Tibial nerve (tissue), 4 donors: ENCODE measurements at regions not wholly inside any gene's neighbourhood (a gene's known extent, or its start where the extent isn't known, plus 50 kb on each side); places are given as distances from the start of the nearest gene placed in this dataset.

Experiments
- DNase-seq, 2 donors: peaks; one replicate each; pipeline ENCODE4 v3.0.0-alpha.2; 2019; ENCODE audit warnings: low spot score in 2 of 2
- H3K27ac ChIP-seq, 4 donors: fragments of 200-600 bp; sonication (generic) in 3 of 4; one replicate each; pipeline ENCODE4 v1.5.1; 2017 to 2019; ENCODE audit warnings: mild to moderate bottlenecking in 1 of 4
- H3K27me3 ChIP-seq, 2 donors: fragments of 200-600 bp; sonication (generic) in 1 of 2; one replicate each; pipeline versions ENCODE4 v1.5.1 to v1.6.0; 2017 to 2019
- H3K36me3 ChIP-seq, 3 donors: fragments of 200-600 bp; sonication (generic); one replicate each; pipeline ENCODE4 v1.5.1; 2018 to 2019
- H3K4me1 ChIP-seq, 4 donors: fragments of 200-600 bp; sonication (generic) in 3 of 4; one replicate each; pipeline ENCODE4 v1.5.1; 2017 to 2019
- H3K4me3 ChIP-seq, 4 donors: fragments of 200-600 bp; sonication (generic) in 3 of 4; one replicate each; pipeline ENCODE4 v1.5.1; 2017 to 2019; ENCODE audit warnings: mild to moderate bottlenecking in 1 of 4, moderate library complexity in 1 of 4
- H3K9me3 ChIP-seq, 4 donors: fragments of 200-600 bp; sonication (generic) in 3 of 4; one replicate each; pipeline ENCODE4 v1.5.1; 2017 to 2019
- CTCF ChIP-seq, 5 experiments: fragments of 200-600 bp in 3 of 5; fragments of 450-650 bp in 2 of 5; sonication (generic) in 3 of 5; IDR thresholded peaks; one replicate each; pipeline ENCODE4 v1.5.1; 2016 to 2019; ENCODE audit warnings: antibody characterized with exemption in 5 of 5, mild to moderate bottlenecking in 3 of 5, moderate library complexity in 2 of 5
- EP300 ChIP-seq, 2 donors: sonication (generic); formaldehyde crosslinking; IDR thresholded peaks; one replicate each; pipeline ENCODE4 v1.6.1; 2017; ENCODE audit warnings: antibody characterized with exemption in 2 of 2, mild to moderate bottlenecking in 1 of 2
- POLR2A ChIP-seq, 2 donors: fragments of 450-650 bp; IDR thresholded peaks; one replicate each; pipeline ENCODE4 v1.6.1; 2017; ENCODE audit warnings: antibody characterized with exemption in 2 of 2, mild to moderate bottlenecking in 2 of 2, moderate library complexity in 2 of 2
- WGBS, 2 donors: methylation state at CpG; one replicate each; pipeline ENCODE4 v1.1.5; 2018; 5-methylcytosine and 5-hydroxymethylcytosine counted together

GRCh38 chr6:117168296-117169063 is 96.9 kb upstream of the VGLL2 start:
- Histone ChIP-seq H3K27ac (no peak overlapping the region), H3K9me3 (peaks cover 0 to 10% (median 0%) of the 10 kb centered on the region in 4 donors), H3K36me3 (no peaks in the 10 kb centered on the region), H3K27me3 (no peaks in the 10 kb centered on the region), H3K4me1 (no peaks in the 10 kb centered on the region), H3K4me3 (no peak overlapping the region)
- no peak for DNase-seq
- TF ChIP-seq EP300 (IDR thresholded peaks at IDR 0.05): no peak
- TF ChIP-seq CTCF (IDR thresholded peaks at IDR 0.05): no peak
- no peak for TF ChIP-seq POLR2A (IDR thresholded peaks at IDR 0.05)
- WGBS, 2 donors: 61 to 68% methylated on average over 4 of the region's 4 CpGs

- WGBS, 2 donors: 87 to 92% methylated on average over 5 of the region's 5 CpGs
- H3K36me3 ChIP-seq: no peaks in the 10 kb centered on the region
- H3K4me1 ChIP-seq: no peaks in the 10 kb centered on the region
- no peak overlapping the region for H3K4me3 ChIP-seq
- no peaks in the 10 kb centered on the region for H3K27me3 ChIP-seq
- no peak for TF ChIP-seq CTCF (IDR thresholded peaks at IDR 0.05)
- no peak for TF ChIP-seq EP300 (IDR thresholded peaks at IDR 0.05)
- no peak for TF ChIP-seq POLR2A (IDR thresholded peaks at IDR 0.05)
- H3K9me3 ChIP-seq: peaks cover 0 to 10% (median 0%) of the 10 kb centered on the region in 4 donors
- H3K27ac ChIP-seq: no peak overlapping the region
- DNase-seq: no peak
These were observed 96.2 kb upstream of the VGLL2 start for GRCh38 chr6:117169064-117169665.

GRCh38 chr6:117169781-117170281 is 95.5 kb upstream of the VGLL2 start:
- 32 to 33% methylated on average over 1 of the region's 1 CpG for WGBS, 2 donors
- Histone ChIP-seq H3K4me3 (no peak overlapping the region), H3K27ac (no peak overlapping the region), H3K36me3 (no peaks in the 10 kb centered on the region), H3K27me3 (no peaks in the 10 kb centered on the region), H3K4me1 (no peaks in the 10 kb centered on the region), H3K9me3 (peaks cover 0 to 10% (median 0%) of the 10 kb centered on the region in 4 donors)
- no peak for DNase-seq
- TF ChIP-seq POLR2A (IDR thresholded peaks at IDR 0.05) (no peak), CTCF (IDR thresholded peaks at IDR 0.05) (no peak), EP300 (IDR thresholded peaks at IDR 0.05) (no peak)

GRCh38 chr6:117174835-117175360 is 90.5 kb upstream of the VGLL2 start:
- H3K27me3 ChIP-seq: no peaks in the 10 kb centered on the region

GRCh38 chr6:117188627-117189201 is 76.6 kb upstream of the VGLL2 start:
- 11% methylated on average over 2 of the region's 2 CpGs for WGBS, 2 donors
- DNase-seq: no peak
- Histone ChIP-seq H3K36me3 (no peaks in the 10 kb centered on the region), H3K9me3 (peaks cover 0 to 5% (median 0%) of the 10 kb centered on the region in 4 donors), H3K27ac (no peak overlapping the region), H3K4me1 (no peaks in the 10 kb centered on the region), H3K4me3 (no peak overlapping the region), H3K27me3 (no peaks in the 10 kb centered on the region)
- TF ChIP-seq EP300 (IDR thresholded peaks at IDR 0.05) (no peak), POLR2A (IDR thresholded peaks at IDR 0.05) (no peak), CTCF (IDR thresholded peaks at IDR 0.05) (peak in 2 of 5 experiments; percentile 12 to 18)

More at GRCh38 chr6:117174835-117175360, 90.5 kb upstream of the VGLL2 start:
- peaks cover 0 to 32% (median 0%) of the 10 kb centered on the region in 4 donors for H3K9me3 ChIP-seq
- no peak overlapping the region for H3K27ac ChIP-seq
- DNase-seq: no peak
- TF ChIP-seq POLR2A (IDR thresholded peaks at IDR 0.05) (no peak), EP300 (IDR thresholded peaks at IDR 0.05) (no peak)
- H3K36me3 ChIP-seq: no peaks in the 10 kb centered on the region
- no peaks in the 10 kb centered on the region for H3K4me1 ChIP-seq
- no peak overlapping the region for H3K4me3 ChIP-seq
